ENCODE measurements at regions not wholly inside any gene's neighbourhood (a gene's known extent, or its start where the extent isn't known, plus 50 kb on each side); places are given as distances from the start of the nearest gene placed in this dataset.
"Not testable (repeated sequence)": the region's sequence is repeated elsewhere in the genome, so short reads cannot be mapped to it uniquely, and the experiment has no call there.

GRCh38 chr14:66312451-66312850 is 173.7 kb upstream of the CCDC196 start:
- no peak for TF ChIP-seq CTCF (IDR thresholded peaks at IDR 0.05; ENCODE audit: low read depth, low read length, missing control alignments)

GRCh38 chr14:66315098-66315497 is 171.1 kb upstream of the CCDC196 start:
- no peak overlapping the region for H3K4me3 ChIP-seq (replicated peaks; ENCODE audit: low read depth, low read length)
- DNase-seq (ENCODE audit: extremely low read depth, low read depth) = no peak
- TF ChIP-seq CTCF (IDR thresholded peaks at IDR 0.05; ENCODE audit: low read depth, low read length, missing control alignments) = no peak

More at GRCh38 chr14:66312451-66312850, 173.7 kb upstream of the CCDC196 start:
- no peak for DNase-seq (ENCODE audit: extremely low read depth, low read depth)
- no peak overlapping the region for H3K4me3 ChIP-seq (replicated peaks; ENCODE audit: low read depth, low read length)

DNA sequence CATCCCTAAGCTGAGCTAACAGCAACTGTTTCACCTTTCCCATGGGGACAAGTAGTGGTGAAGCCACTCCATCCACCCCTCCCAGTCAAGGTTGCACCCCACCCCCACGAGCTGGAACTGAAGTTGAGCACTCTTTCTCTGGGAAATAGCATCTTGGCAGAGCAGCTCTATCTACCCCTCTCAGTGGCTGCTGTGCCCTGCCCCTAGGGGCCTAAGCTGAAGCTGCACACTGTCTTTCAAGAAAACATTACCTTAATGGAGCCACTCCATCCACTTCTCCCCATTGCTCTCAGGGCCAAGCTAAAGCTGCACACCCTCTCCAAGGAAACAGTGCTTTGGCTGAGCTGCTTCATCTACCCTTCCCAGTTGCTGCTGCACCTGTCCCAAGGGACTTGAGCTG is 170.6 kb upstream of the CCDC196 start:
- no peak for DNase-seq (ENCODE audit: extremely low read depth, low read depth)
- no peak for TF ChIP-seq CTCF (IDR thresholded peaks at IDR 0.05; ENCODE audit: low read depth, low read length, missing control alignments)
- no peak overlapping the region for H3K4me3 ChIP-seq (replicated peaks; ENCODE audit: low read depth, low read length)

GRCh38 chr14:66322564-66322963 is 163.6 kb upstream of the CCDC196 start:
- no peak for DNase-seq (ENCODE audit: extremely low read depth, low read depth)
- H3K4me3 ChIP-seq (replicated peaks; ENCODE audit: low read depth, low read length) = no peak overlapping the region
- no peak for TF ChIP-seq CTCF (IDR thresholded peaks at IDR 0.05; ENCODE audit: low read depth, low read length, missing control alignments)

DNA sequence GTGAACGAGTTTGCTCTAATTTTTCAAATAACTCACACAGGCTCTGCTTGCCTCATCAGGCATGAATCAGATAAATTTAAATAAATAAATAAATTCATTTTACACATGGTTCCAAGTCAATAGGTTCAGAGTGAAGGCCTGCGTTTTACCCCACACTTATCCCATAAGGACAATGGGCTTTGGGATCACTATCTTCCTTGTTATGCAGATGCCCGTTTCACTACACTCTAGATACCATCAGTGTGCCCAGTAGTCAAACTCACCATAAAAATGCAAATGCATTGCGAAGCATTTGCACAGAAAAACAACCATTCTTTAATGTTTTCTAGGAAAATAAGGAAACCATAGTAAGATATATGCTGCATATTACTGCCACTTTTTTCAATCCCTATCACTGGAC is 155.9 kb upstream of the CCDC196 start:
- H3K4me3 ChIP-seq (replicated peaks; ENCODE audit: low read depth, low read length) = no peak overlapping the region
- no peak for DNase-seq (ENCODE audit: extremely low read depth, low read depth)
- no peak for TF ChIP-seq CTCF (IDR thresholded peaks at IDR 0.05; ENCODE audit: low read depth, low read length, missing control alignments)

DNA sequence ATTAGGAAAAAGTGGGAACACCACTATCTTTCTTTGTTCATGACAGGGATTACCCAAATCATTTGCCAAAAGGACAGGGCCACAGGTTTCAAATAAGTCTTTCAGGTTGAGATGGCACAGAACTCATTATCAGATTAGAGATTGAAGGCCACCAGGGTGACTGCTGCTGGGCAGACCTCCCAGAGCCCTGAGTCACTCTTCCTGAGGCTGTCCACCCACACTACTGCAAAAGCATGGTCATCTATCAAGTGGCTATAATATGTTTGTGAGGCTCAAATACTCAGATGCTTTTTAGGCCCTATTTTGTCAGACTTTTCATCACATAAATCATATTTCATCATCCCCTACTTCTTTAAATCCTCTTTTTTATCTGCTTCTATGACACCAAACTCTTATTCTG is 155.3 kb upstream of the CCDC196 start:
- no peak for TF ChIP-seq CTCF (IDR thresholded peaks at IDR 0.05; ENCODE audit: low read depth, low read length, missing control alignments)
- H3K4me3 ChIP-seq (replicated peaks; ENCODE audit: low read depth, low read length) = no peak overlapping the region
- no peak for DNase-seq (ENCODE audit: extremely low read depth, low read depth)

DNA sequence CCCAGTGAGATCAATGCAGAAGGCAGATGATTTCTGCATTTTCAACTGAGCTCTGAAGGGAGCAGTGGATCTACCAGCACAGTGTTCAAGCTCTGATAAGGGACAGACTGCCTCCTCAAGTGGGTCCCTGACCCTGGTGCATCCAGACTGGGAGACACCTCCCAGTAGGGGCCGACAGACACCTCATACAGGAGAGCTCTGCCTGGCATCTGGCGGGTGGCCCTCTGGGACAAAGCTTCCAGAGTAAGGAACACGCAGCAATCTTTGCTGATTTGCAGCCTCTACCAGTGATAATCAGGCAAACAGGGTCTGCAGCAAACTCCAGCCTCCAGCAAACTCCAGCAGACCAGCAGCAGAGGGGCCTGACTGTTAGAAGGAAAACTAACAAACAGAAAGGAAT is 152.9 kb upstream of the CCDC196 start:
- not testable (repeated sequence) for DNase-seq (ENCODE audit: extremely low read depth, low read depth); H3K4me3 ChIP-seq (replicated peaks; ENCODE audit: low read depth, low read length)

Data from HFF-Myc (cell line).